HFFc6 (cell line): ENCODE measurements at regions not wholly inside any gene's neighbourhood (a gene's known extent, or its start where the extent isn't known, plus 50 kb on each side); places are given as distances from the start of the nearest gene placed in this dataset.

Experiments used
- DNase-seq: peaks from one replicate; pipeline ENCODE4 v3.0.0-alpha.2; 2018
- H3K27ac Mint-ChIP-seq: 2 replicates; pipeline ENCODE4 v1.8.0; 2020; ENCODE audit warnings: mild to moderate bottlenecking, mixed read lengths
- H3K27me3 Mint-ChIP-seq: 2 replicates; pipeline ENCODE4 v1.8.0; 2021; ENCODE audit warnings: mild to moderate bottlenecking, moderate library complexity, mixed read lengths; ENCODE audit not compliant: insufficient read depth
- H3K36me3 Mint-ChIP-seq: 2 replicates; pipeline ENCODE4 v1.8.0; 2021; ENCODE audit warnings: low read depth, mixed read lengths
- H3K4me1 Mint-ChIP-seq: 2 replicates; pipeline ENCODE4 v1.8.0; 2020; ENCODE audit warnings: low read depth, mixed read lengths
- H3K4me3 Mint-ChIP-seq: 2 replicates; pipeline ENCODE4 v1.8.0; 2020; ENCODE audit warnings: mild to moderate bottlenecking, moderate library complexity, mixed read lengths
- H3K9me3 Mint-ChIP-seq: 2 replicates; pipeline ENCODE4 v1.8.0; 2020; ENCODE audit warnings: mild to moderate bottlenecking, mixed read lengths
- TF ChIP-seq, protein P1 (sequence below): fragments of 200-600 bp; sonication (generic); IDR thresholded peaks from 2 replicates; pipeline ENCODE4 v1.5.0; 2021; ENCODE audit warnings: antibody characterized with exemption, mild to moderate bottlenecking

DNA sequence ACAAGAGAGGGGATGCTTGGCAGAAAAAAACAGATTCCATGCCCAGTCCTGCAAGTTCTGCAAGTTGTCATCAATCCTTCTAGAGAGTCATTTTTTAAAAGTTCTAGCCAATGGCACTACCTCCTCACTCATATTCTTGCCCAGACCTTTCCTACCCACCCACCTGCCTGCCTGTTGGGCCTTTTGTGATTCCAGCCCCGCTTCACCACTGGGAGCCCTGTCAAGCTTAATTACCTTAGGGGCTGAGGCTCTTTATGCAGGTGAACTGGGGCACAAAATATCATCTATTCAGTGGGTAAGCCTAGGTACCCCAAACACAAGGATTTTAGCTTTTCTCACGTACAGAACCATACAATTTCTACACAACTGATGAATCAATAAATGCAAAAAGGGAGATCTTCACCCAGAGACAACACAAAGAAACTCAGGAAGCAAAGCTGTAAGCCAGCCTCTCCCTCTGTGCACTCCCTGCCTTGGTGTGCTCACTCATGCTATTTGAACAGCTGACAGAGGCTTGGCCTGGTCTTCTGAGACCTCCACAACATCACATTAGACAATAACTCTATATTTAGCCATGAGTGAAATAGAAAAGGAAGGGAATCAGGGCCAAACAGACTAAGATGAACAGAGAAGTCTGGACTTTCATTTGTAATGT lies 222.6 kb downstream of the HTR7 start:
- Mint-ChIP-seq H3K4me1 (no peaks in the 10 kb centered on the region), H3K27ac (no peak overlapping the region), H3K9me3 (peaks cover 13% of the 10 kb centered on the region), H3K27me3 (no peaks in the 10 kb centered on the region), H3K4me3 (no peak overlapping the region), H3K36me3 (no peaks in the 10 kb centered on the region)
- TF ChIP-seq, protein P1, sequence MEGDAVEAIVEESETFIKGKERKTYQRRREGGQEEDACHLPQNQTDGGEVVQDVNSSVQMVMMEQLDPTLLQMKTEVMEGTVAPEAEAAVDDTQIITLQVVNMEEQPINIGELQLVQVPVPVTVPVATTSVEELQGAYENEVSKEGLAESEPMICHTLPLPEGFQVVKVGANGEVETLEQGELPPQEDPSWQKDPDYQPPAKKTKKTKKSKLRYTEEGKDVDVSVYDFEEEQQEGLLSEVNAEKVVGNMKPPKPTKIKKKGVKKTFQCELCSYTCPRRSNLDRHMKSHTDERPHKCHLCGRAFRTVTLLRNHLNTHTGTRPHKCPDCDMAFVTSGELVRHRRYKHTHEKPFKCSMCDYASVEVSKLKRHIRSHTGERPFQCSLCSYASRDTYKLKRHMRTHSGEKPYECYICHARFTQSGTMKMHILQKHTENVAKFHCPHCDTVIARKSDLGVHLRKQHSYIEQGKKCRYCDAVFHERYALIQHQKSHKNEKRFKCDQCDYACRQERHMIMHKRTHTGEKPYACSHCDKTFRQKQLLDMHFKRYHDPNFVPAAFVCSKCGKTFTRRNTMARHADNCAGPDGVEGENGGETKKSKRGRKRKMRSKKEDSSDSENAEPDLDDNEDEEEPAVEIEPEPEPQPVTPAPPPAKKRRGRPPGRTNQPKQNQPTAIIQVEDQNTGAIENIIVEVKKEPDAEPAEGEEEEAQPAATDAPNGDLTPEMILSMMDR = no peak
- no peak for DNase-seq

DNA sequence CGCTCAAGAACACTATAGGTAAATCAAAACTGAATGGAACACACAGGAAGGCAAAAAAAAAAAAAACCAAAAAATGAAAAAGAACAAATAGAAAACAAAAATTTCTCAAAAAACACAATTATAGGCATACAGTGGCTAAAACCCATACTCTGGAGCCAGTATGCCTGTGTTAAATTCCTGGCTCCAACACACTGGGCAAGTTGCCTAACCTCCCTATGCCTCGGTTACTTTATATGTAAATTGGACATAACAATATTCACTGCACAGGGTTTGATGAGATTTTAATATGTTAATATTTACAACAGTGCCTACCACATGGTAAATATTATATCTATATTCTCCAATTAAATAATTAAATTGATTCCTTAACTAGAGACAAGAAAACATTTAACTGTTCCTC lies 217.1 kb downstream of the HTR7 start:
- H3K4me1 Mint-ChIP-seq = no peaks in the 10 kb centered on the region
- no peak overlapping the region for H3K27ac Mint-ChIP-seq
- H3K27me3 Mint-ChIP-seq = no peaks in the 10 kb centered on the region
- TF ChIP-seq, protein P1 = no peak
- DNase-seq = no peak
- H3K9me3 Mint-ChIP-seq = peaks cover 4% of the 10 kb centered on the region; the same call in 1 of the 2 replicates
- H3K36me3 Mint-ChIP-seq = no peaks in the 10 kb centered on the region
- no peak overlapping the region for H3K4me3 Mint-ChIP-seq

DNA sequence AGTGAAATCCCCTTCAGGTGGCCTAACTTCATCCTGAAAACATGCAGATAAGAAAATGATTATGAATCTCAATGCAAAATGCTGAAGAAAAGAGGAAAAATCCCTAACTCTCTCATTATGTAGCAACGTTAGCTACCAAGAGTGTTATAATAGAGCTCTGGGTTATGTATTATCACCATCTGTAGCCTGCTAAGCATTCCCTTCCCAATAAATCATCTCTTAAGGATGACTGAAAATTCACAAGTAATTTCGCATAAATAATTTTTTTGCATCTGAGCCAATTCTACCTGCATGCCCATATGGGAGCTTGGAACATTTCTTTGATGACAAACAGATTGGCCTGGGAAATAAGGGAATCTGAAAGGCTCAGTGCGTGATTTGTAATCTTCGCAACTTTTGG lies 216.1 kb downstream of the HTR7 start:
- H3K4me3 Mint-ChIP-seq = no peak overlapping the region
- no peak overlapping the region for H3K27ac Mint-ChIP-seq
- H3K27me3 Mint-ChIP-seq = no peaks in the 10 kb centered on the region
- no peaks in the 10 kb centered on the region for H3K4me1 Mint-ChIP-seq
- TF ChIP-seq, protein P1 = no peak
- no peaks in the 10 kb centered on the region for H3K36me3 Mint-ChIP-seq
- no peak for DNase-seq
- H3K9me3 Mint-ChIP-seq = peaks cover 4% of the 10 kb centered on the region; the same call in 1 of the 2 replicates

DNA sequence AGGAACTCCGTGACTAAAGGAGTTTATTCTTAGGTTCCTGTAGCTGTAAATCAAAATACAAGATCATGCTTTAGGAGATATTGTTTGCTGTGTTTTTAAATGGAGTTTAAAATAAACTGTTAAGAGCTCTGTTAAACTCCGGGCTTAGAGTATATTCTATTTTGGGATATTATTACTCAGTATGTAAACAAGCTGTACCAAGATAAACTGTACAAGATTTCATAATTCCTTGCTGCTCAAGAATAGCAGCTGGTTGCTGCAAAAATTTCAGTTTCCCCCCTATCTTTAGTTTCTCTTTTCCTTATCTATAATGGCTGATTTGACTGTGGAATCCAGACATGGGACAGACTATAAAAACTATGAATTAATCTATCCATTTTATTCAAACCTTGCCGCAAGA lies 215.7 kb downstream of the HTR7 start:
- Mint-ChIP-seq H3K4me1 (no peaks in the 10 kb centered on the region), H3K36me3 (no peaks in the 10 kb centered on the region), H3K27me3 (no peaks in the 10 kb centered on the region), H3K27ac (no peak overlapping the region), H3K9me3 (peaks cover 4% of the 10 kb centered on the region), H3K4me3 (no peak overlapping the region)
- TF ChIP-seq, protein P1 = no peak
- no peak for DNase-seq

DNA sequence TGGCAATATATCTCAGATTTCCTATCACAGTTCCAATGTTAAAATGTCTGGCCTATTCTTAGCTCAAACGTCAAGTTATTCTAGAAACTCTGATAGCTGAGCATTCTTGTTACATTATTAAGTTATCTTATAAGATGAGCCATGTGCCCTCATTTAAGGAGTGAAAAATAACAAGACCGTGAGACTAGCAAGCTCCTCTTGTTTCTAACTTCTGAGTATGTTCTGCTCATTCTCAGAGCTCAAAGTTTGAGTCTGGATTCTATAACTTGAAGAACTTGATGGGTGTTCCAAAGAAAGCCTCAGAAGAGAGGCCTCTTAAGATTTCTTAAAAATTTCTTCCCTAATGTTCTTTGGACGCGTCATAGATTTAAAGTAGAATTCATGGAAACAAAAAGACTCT lies 215.2 kb downstream of the HTR7 start:
- Mint-ChIP-seq H3K27me3 (no peaks in the 10 kb centered on the region), H3K27ac (no peak overlapping the region), H3K36me3 (no peaks in the 10 kb centered on the region), H3K4me1 (no peaks in the 10 kb centered on the region), H3K9me3 (no peaks in the 10 kb centered on the region; the same call in 1 of the 2 replicates), H3K4me3 (no peak overlapping the region)
- DNase-seq = no peak
- TF ChIP-seq, protein P1 = no peak
